Vagina (tissue), 2 donors: ENCODE measurements at regions not wholly inside any gene's neighbourhood (a gene's known extent, or its start where the extent isn't known, plus 50 kb on each side); places are given as distances from the start of the nearest gene placed in this dataset.

Experiments used
- DNase-seq, 2 donors: peaks; one replicate each; pipeline ENCODE4 v3.0.0-alpha.2; 2017; ENCODE audit errors: extremely low spot score in 2 of 2
- H3K27ac ChIP-seq: fragments of 200-600 bp; sonication (generic); one replicate; pipeline ENCODE4 v1.5.1; 2019
- H3K27me3 ChIP-seq: fragments of 200-600 bp; sonication (generic); one replicate; pipeline ENCODE4 v1.5.1; 2019
- H3K36me3 ChIP-seq, 2 donors: fragments of 200-600 bp; sonication (generic); one replicate each; pipeline ENCODE4 v1.5.1; 2017 to 2019
- H3K4me1 ChIP-seq: fragments of 200-600 bp; sonication (generic); one replicate; pipeline ENCODE4 v1.5.1; 2019
- H3K4me3 ChIP-seq, 2 donors: fragments of 200-600 bp; sonication (generic); 1 replicate in 1 of 2; 2 replicates in 1 of 2; pipeline ENCODE4 v1.5.1; 2016 to 2019
- H3K9me3 ChIP-seq: fragments of 200-600 bp; sonication (generic); one replicate; pipeline ENCODE4 v1.5.1; 2019
- CTCF ChIP-seq, 3 experiments: fragments of 450-650 bp in 2 of 3; fragments of 200-600 bp in 1 of 3; sonication (generic) in 1 of 3; IDR thresholded peaks; one replicate each; pipeline ENCODE4 v1.5.1; 2017 to 2019; ENCODE audit warnings: antibody characterized with exemption in 3 of 3, mild to moderate bottlenecking in 2 of 3, moderate library complexity in 2 of 3
- POLR2A ChIP-seq, 2 donors: fragments of 450-650 bp; IDR thresholded peaks; one replicate each; pipeline ENCODE4 v1.6.1; 2017; ENCODE audit warnings: antibody characterized with exemption in 2 of 2, mild to moderate bottlenecking in 2 of 2, moderate library complexity in 2 of 2
- POLR2AphosphoS5 ChIP-seq, 2 donors: sonication (generic); formaldehyde crosslinking; IDR thresholded peaks; one replicate each; pipeline ENCODE4 v1.9.0; 2017; ENCODE audit warnings: antibody characterized with exemption in 2 of 2, mild to moderate bottlenecking in 2 of 2, low read depth in 1 of 2; ENCODE audit not compliant: insufficient read depth in 1 of 2
- intact Hi-C: fragments of 100-400 bp; cut with DNase I; formaldehyde crosslinking; loops from one replicate; pipeline ENCODE4 v1.15.1; 2023

GRCh38 chr6:56348578-56348977 is 101.2 kb upstream of the COL21A1 start:
- H3K36me3 ChIP-seq = no peaks in the 10 kb centered on the region
- no peak for DNase-seq
- intact Hi-C loops = no loop called here
- no peaks in the 10 kb centered on the region for H3K27me3 ChIP-seq
- H3K4me3 ChIP-seq = no peak overlapping the region
- H3K27ac ChIP-seq = no peak overlapping the region
- no peak for TF ChIP-seq CTCF (IDR thresholded peaks at IDR 0.05)
- no peak for TF ChIP-seq POLR2AphosphoS5 (IDR thresholded peaks at IDR 0.05; ENCODE audit: insufficient read depth in 1 of 2, low read depth in 1 of 2)
- TF ChIP-seq POLR2A (IDR thresholded peaks at IDR 0.05) = no peak
- H3K9me3 ChIP-seq = no peaks in the 10 kb centered on the region
- H3K4me1 ChIP-seq = no peaks in the 10 kb centered on the region

DNA sequence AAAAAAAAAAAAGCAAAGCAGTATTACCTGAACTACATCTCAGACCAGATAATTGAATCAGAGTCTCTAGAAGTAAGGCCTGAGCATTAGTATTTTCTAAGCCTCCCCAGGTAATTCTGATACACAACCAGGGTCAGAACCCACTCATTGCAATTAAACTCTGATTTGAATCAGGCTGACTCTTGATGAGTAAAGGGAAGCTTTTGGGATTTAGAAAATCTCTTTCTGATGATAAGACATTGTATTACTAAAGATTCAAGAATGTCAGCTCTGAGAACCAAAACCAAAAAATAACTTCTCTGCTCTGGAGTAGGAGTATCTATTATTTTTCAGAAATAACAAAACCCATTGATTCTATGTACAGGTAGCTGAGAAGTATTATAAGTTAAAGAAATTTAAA is 100.1 kb upstream of the COL21A1 start:
- Histone ChIP-seq H3K4me1 (no peaks in the 10 kb centered on the region), H3K27ac (no peak overlapping the region), H3K9me3 (no peaks in the 10 kb centered on the region), H3K27me3 (no peaks in the 10 kb centered on the region), H3K4me3 (no peak overlapping the region), H3K36me3 (no peaks in the 10 kb centered on the region)
- no peak for DNase-seq
- TF ChIP-seq POLR2A (IDR thresholded peaks at IDR 0.05) (no peak), POLR2AphosphoS5 (IDR thresholded peaks at IDR 0.05; ENCODE audit: insufficient read depth in 1 of 2, low read depth in 1 of 2) (no peak), CTCF (IDR thresholded peaks at IDR 0.05) (no peak)
- intact Hi-C loops = no loop called here

DNA sequence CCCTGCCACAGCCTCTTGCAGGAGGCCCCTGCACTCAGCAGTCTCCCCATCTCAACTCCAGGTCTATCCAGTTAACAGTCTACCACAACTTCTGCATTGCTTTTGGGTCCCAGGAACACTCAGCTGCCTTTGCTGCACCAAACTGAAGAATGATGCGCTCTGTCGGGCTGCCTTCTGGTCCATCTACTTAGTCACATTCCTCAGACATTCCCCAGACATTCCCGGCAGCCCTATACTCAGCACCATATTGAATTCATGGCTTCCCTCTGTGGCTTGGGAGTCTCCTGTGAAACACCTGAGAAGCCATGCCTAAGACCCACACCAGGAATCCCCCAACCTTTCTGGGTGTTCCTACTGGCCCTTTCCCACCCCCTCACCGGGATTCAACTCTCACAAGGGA is 99.6 kb upstream of the COL21A1 start:
- TF ChIP-seq CTCF (IDR thresholded peaks at IDR 0.05) = no peak
- no peak for TF ChIP-seq POLR2AphosphoS5 (IDR thresholded peaks at IDR 0.05; ENCODE audit: insufficient read depth in 1 of 2, low read depth in 1 of 2)
- no peak for TF ChIP-seq POLR2A (IDR thresholded peaks at IDR 0.05)
- Histone ChIP-seq H3K36me3 (no peaks in the 10 kb centered on the region), H3K4me1 (no peaks in the 10 kb centered on the region), H3K27me3 (no peaks in the 10 kb centered on the region), H3K27ac (no peak overlapping the region), H3K9me3 (no peaks in the 10 kb centered on the region), H3K4me3 (no peak overlapping the region)
- no peak for DNase-seq
- intact Hi-C loops = no loop called here

DNA sequence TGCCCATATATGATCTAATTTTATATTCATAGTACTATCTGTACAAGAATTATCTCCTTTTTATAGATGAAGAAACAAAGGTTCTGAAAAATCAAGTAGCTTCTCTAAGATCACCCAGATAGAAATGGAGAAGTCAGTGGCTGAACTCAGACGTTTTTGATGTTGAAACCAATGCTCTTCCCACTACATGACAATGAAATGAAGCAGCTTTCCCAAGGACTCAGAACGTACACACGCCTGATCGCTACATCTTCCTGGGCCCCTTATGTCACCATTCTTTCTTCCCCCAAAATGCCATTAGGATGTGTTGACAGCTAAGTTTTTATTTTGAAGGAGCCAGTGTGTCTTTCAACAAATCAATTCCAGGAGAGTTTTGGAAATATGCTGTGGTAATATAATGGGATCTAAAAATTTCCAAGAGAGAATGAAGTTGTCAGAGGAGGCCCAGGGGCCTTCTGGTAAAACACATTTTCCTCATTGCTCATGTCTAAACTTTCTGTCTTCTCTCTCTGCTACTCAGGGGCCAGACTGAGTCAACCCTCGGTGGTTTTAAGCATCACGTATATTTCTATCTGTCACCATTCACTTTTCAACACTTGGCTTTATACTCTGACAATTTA is 98.1 kb upstream of the COL21A1 start:
- TF ChIP-seq POLR2A (IDR thresholded peaks at IDR 0.05) (no peak), POLR2AphosphoS5 (IDR thresholded peaks at IDR 0.05; ENCODE audit: insufficient read depth in 1 of 2, low read depth in 1 of 2) (no peak), CTCF (IDR thresholded peaks at IDR 0.05) (no peak)
- H3K27me3 ChIP-seq = no peaks in the 10 kb centered on the region
- no peaks in the 10 kb centered on the region for H3K4me1 ChIP-seq
- DNase-seq = no peak
- intact Hi-C loops = no loop called here
- H3K36me3 ChIP-seq = no peaks in the 10 kb centered on the region
- H3K4me3 ChIP-seq = no peak overlapping the region
- no peak overlapping the region for H3K27ac ChIP-seq
- no peaks in the 10 kb centered on the region for H3K9me3 ChIP-seq

GRCh38 chr6:56343295-56343694 is 95.9 kb upstream of the COL21A1 start:
- no peaks in the 10 kb centered on the region for H3K4me1 ChIP-seq
- no peaks in the 10 kb centered on the region for H3K9me3 ChIP-seq
- H3K27ac ChIP-seq = no peak overlapping the region
- no peaks in the 10 kb centered on the region for H3K36me3 ChIP-seq
- DNase-seq = no peak
- no peaks in the 10 kb centered on the region for H3K27me3 ChIP-seq
- TF ChIP-seq POLR2AphosphoS5 (IDR thresholded peaks at IDR 0.05; ENCODE audit: insufficient read depth in 1 of 2, low read depth in 1 of 2) (no peak), POLR2A (IDR thresholded peaks at IDR 0.05) (no peak), CTCF (IDR thresholded peaks at IDR 0.05) (no peak)
- intact Hi-C loops = no loop called here
- no peak overlapping the region for H3K4me3 ChIP-seq
